ENCODE measurements at regions not wholly inside any gene's neighbourhood (a gene's known extent, or its start where the extent isn't known, plus 50 kb on each side); places are given as distances from the start of the nearest gene placed in this dataset.

DNA sequence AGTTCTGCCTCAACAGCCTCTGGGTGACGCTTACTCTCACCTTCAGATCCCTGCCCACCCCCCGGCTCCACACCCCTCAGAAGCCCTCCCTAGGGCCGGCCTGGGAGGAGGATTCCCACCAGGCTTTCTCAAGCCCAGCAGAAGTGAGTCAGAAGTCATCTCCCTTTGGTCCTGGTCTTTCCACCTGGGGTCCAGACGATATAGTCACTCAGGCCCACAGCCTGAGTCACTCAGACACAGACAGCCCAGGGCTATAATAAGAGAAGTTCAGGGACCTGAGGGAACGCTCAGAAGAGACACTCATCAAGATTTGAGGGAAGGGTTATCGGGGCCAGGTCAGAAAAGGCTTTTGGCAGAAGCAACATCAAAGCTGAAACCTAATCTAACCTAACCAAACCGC is 127.1 kb downstream of the SPATA19 start:
- no peak overlapping the region for H3K9ac ChIP-seq (ENCODE audit: insufficient read depth, low read depth, low read length)
- H3K79me2 ChIP-seq (ENCODE audit: insufficient read depth, low read length) = no peaks in the 10 kb centered on the region
- POLR2A ChIA-PET = no interaction called here
- FAIRE-seq = no peak
- CTCF ChIA-PET (ENCODE audit: low intra/inter-chr PET ratio, low total read pairs) = no interaction called here
- H3K9me3 ChIP-seq (ENCODE audit: low read length) = no peaks in the 10 kb centered on the region
- no peak for TF ChIP-seq SALL2 (CRISPR knock-in tag; IDR thresholded peaks at IDR 0.05)
- no peak for TF ChIP-seq RAD21 (CRISPR knock-in tag; IDR thresholded peaks at IDR 0.05)
- TF ChIP-seq ZC3H4 (CRISPR knock-in tag; IDR thresholded peaks at IDR 0.05; ENCODE audit: borderline replicate concordance) = no peak
- no peak for TF ChIP-seq GLI4 (CRISPR knock-in tag; IDR thresholded peaks at IDR 0.05; ENCODE audit: borderline replicate concordance)
- TF ChIP-seq FOXM1 (CRISPR knock-in tag; IDR thresholded peaks at IDR 0.05) = no peak
- no peak for TF ChIP-seq ZNF83 (CRISPR knock-in tag; IDR thresholded peaks at IDR 0.05; ENCODE audit: borderline replicate concordance)
- TF ChIP-seq ZC3H13 (CRISPR knock-in tag; IDR thresholded peaks at IDR 0.05) = no peak
- TF ChIP-seq ZNF251 (CRISPR knock-in tag; IDR thresholded peaks at IDR 0.05) = no peak
- no peak for TF ChIP-seq KLF12 (CRISPR knock-in tag; IDR thresholded peaks at IDR 0.05; ENCODE audit: borderline replicate concordance)
- TF ChIP-seq SAP130 (CRISPR knock-in tag; IDR thresholded peaks at IDR 0.05; ENCODE audit: low read depth) = no peak
- TF ChIP-seq, protein P1, sequence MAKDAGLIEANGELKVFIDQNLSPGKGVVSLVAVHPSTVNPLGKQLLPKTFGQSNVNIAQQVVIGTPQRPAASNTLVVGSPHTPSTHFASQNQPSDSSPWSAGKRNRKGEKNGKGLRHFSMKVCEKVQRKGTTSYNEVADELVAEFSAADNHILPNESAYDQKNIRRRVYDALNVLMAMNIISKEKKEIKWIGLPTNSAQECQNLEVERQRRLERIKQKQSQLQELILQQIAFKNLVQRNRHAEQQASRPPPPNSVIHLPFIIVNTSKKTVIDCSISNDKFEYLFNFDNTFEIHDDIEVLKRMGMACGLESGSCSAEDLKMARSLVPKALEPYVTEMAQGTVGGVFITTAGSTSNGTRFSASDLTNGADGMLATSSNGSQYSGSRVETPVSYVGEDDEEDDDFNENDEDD (CRISPR knock-in tag; IDR thresholded peaks at IDR 0.05; ENCODE audit: borderline replicate concordance) = no peak
- TF ChIP-seq MIER3 (CRISPR knock-in tag; IDR thresholded peaks at IDR 0.05; ENCODE audit: borderline replicate concordance) = no peak
- H3K4me1 ChIP-seq (ENCODE audit: insufficient read depth, low read length) = no peaks in the 10 kb centered on the region
- H4K20me1 ChIP-seq (ENCODE audit: insufficient read depth, low read length) = no peaks in the 10 kb centered on the region
- intact Hi-C loops (cut with micrococcal nuclease; ENCODE audit: unreplicated experiment) (no loop called here), in situ Hi-C loops (cut with HindIII; ENCODE audit: extremely low pct_ligation_motif_present, low pct_unique_long_range_greater_than_20kb) (no loop called here)
- 2% methylated on average over 5 of the region's 7 CpGs for WGBS (ENCODE audit: low lambda C conversion rate)
- no TSS peak for BruUV-seq (replicated peaks)
- no peak overlapping the region for H3K4me3 ChIP-seq (replicated peaks in 1 of 3; ENCODE audit: insufficient read depth in 1 of 3, low read depth in 2 of 3, low read length in 3 of 3)
- H3K4me2 ChIP-seq (ENCODE audit: low read depth, low read length) = no peak overlapping the region
- no peak overlapping the region for H3K27ac ChIP-seq (ENCODE audit: extremely low read length, insufficient read depth, low read length)
- no peaks in the 10 kb centered on the region for H3K36me3 ChIP-seq (replicated peaks in 1 of 2; ENCODE audit: control insufficient read depth in 1 of 2, insufficient read depth in 2 of 2, low read length in 2 of 2)
- H3K27me3 ChIP-seq (ENCODE audit: control insufficient read depth in 1 of 2, insufficient read depth in 2 of 2, low read length in 2 of 2) = peaks cover 1 to 42% of the 10 kb centered on the region in 2 experiments; a peak in 3 of 5 replicates
- no peak for ATAC-seq
- DNase-seq (ENCODE audit: low spot score) = no peak
- H2AFZ ChIP-seq (ENCODE audit: low read length) = no peak overlapping the region
